Effector CD8-positive, alpha-beta T cell (primary cell): ENCODE measurements at regions not wholly inside any gene's neighbourhood (a gene's known extent, or its start where the extent isn't known, plus 50 kb on each side); places are given as distances from the start of the nearest gene placed in this dataset.

Source experiments
- DNase-seq: peaks from one replicate; lab custom pipeline; 2025; lab: John Stamatoyannopoulos, UW

DNA sequence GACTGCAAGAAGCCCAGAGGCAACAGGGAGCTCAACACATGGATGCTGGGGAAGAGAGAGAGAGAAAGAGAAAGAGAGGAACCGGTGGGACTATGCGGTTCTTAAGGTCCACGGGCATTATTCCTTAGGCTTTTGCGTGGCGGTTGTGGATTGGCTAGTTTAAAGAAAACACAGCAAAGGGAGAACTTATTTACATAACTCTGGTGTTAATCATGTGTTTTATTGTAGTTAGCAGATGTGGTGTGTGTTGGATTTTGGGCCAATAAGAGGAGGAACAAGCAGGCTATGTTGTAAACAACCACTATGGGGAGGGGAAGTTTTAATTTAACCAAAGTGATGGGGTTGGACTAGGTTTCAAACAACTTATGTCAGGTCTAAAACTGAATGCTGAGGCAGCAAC is 275.3 kb upstream of the KLF12 start:
- no peak for DNase-seq

- no peak for DNase-seq
Observed at GRCh38 chr13:74406420-74406819, 272.2 kb upstream of the KLF12 start.

GRCh38 chr13:74398599-74398998 is 264.4 kb upstream of the KLF12 start:
- DNase-seq, result no peak

DNA sequence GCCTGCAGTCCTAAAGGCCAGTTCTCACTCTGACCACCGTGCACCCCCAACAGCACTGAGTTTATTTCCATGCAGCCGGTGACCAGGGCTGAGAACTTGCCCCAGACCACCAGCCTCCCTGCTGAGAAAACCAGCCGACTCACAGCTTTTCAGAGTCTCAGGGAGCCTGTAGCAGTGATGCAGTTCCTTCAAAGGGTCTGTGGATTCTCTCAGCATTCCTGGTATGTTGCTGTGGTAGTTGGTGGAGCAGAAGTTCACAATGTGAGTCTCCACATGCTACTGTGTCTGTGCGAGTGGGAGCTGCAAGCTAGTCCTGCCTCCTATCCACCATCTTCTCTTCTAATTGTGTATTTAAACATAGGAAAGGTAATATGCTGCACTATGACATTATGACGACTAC is 254.9 kb upstream of the KLF12 start:
- no peak for DNase-seq

- no peak for DNase-seq
Observed at GRCh38 chr13:74388626-74389025, 254.4 kb upstream of the KLF12 start.

DNA sequence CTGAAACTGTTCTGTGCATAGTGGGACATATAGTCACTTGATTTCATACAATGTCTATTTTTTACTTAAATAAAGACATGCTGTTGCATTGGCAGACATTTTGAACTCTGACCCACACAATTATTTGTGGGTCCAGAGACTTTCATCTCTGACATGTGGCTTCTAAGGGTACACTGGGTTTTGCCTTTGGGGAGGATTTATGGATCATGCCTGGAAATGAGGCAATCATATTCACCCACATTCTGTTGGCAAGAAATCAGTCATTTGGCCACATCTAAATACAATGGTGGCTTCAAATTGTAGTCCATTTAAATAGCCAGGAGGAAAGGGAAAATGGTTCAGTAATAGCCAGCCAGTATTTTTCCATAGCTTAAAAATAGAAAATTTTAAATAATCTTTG is 238.3 kb upstream of the KLF12 start:
- no peak for DNase-seq

GRCh38 chr13:74367193-74367592 is 233.0 kb upstream of the KLF12 start:
- DNase-seq, result no peak

DNA sequence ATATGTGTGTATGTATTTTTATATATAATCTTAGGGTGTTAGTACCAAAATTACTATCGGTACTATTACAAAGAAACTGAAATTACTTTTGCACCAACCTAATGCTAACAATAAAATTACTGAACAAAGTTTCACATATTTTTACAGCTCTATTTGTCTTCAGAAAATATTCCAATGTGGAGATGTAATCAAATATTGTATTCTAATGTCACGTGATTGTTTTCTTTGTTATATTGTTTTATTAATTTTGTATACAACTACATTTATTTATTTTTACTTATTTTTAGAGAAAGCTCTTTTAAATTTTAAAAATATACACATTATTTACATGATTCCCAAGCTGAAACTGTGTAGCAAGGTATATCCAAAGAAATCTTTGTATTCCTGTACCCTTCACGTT is 227.1 kb upstream of the KLF12 start:
- DNase-seq, result no peak

GRCh38 chr13:74346960-74347359 is 212.8 kb upstream of the KLF12 start:
- DNase-seq, result no peak

- no peak for DNase-seq
Observed at GRCh38 chr13:74338341-74338740, 204.1 kb upstream of the KLF12 start.

GRCh38 chr13:74336546-74336945 is 202.3 kb upstream of the KLF12 start:
- DNase-seq, result no peak

- no peak for DNase-seq
Observed at GRCh38 chr13:74335370-74335769, 201.2 kb upstream of the KLF12 start.

DNA sequence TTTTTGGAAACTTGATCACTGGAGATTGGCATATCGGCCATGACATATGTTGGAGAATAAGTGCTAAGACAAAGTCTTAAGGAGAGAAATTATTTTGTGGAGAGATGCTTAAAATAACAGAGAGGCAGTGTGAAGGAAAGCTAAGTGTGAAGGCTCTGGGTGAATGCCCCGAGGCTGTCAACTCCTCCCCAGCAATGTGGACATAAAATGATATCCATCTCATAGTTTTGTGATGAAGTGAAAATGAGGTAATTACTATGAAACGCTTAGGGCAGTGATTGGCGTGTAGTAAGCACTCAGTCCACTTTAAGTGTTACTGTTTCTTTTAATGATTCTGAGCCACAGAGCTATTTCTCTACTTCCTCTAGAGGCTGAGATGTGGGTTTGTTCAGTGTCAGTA is 195.8 kb upstream of the KLF12 start:
- no peak for DNase-seq

DNA sequence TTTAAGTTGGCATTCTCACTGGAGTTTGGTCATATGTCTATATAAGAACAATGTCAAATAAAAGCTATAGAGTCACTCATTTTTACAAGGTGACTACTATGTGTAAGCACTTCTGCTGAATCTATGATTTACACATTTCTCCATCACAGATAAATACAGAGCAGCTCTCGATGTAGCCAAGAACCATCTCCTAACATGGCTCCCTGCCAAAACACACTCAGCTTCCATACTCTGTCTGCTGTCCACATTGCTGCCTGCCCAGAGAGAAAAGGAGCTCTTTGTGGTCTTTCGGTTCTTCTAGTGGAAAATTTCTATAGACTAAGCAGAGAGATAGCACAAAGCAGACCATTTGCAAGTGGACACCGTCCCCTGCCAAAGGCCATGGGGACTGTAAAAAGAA is 190.9 kb upstream of the KLF12 start:
- DNase-seq, result no peak

DNA sequence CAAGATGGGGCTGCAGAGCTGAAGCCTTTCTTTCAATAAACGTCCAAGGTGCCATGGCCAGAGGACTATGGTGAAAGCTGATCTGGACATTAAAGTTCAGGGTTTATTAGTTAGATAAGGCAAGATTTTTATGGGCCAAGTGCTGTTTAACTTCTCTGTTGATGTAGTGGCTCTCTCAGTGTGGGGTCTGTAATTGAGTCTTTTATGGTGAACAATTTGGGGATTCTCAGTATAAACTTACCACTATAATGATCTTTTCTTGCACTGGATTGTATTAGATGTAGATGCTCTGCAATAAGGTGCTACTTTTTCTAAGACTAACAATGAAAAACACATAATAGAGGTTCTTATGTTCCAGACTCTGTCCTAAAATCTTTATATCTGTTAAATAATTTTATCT is 190.1 kb upstream of the KLF12 start:
- no peak for DNase-seq

GRCh38 chr13:74322562-74322961 is 188.4 kb upstream of the KLF12 start:
- no peak for DNase-seq

DNA sequence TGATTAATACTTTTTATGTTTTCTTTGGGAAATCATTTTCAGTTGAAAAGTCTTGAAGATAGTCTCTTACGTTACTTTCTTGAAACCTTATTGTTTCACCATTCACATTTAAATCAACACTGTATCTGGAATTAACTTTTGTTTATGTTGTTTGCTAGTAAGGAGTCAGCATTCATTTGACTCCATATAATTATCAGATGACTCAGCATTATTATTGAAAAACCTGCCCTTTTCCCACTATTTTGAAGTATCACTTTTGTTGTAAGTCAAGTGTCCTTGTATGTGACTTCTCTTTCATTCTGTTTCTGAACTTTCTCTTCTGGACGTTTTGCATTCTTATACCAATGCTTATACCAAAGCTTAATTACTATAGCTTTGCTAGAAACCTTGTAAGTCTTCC is 186.1 kb upstream of the KLF12 start:
- DNase-seq, result no peak

- no peak for DNase-seq
Observed at GRCh38 chr13:74316547-74316946, 182.3 kb upstream of the KLF12 start.

- no peak for DNase-seq
Observed at GRCh38 chr13:74306496-74306895, 172.3 kb upstream of the KLF12 start.

DNA sequence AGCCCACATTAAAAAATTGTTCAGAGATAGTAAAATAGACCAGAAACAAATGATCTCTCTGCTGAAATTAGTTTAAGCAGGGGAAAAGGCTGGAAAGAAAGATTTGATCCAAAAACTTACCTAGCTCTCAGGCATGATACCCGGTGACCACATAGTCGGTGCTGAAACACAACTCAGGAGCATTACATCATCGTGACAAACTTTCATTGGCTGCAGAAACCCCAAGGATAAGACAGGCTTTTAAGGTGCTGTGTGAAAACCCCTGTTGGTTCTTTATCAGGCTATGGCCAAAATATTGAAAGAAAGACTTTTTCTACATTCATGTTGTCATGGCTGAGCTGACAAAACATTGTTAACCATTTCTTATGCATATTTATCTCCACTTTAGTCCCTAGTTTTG is 171.7 kb upstream of the KLF12 start:
- DNase-seq, result no peak

DNA sequence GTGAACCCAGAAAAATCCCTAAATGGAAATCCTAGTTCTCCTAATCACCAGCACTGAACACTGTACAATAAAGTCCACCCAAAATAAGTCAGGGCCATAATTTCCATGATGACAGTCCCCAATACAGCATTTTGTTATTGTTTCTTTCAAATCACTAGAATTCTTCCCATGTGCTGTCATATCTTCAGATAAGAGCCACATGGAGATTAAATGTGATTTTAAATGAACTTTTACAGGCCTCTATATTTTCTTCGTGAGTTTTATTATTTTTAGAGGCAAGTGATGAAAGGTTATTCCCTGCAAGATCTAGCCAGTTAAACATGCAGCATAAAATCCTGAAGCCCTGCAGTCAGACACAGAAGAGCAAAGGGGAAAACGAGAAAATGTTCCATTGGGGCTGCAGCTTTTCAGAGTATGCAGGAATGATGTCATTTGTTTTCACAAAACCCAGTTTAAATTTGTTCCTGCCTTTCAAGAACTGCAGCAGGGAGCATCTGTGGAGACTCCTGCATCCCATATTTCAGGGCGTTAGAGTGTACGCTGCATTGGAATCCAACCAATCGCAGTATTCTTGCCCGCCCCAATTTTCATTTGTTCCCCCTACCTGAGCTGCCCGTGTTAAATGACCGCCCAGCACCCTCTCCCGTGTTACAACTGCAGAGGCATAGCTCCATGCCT is 167.2 kb upstream of the KLF12 start:
- DNase-seq, result no peak

DNA sequence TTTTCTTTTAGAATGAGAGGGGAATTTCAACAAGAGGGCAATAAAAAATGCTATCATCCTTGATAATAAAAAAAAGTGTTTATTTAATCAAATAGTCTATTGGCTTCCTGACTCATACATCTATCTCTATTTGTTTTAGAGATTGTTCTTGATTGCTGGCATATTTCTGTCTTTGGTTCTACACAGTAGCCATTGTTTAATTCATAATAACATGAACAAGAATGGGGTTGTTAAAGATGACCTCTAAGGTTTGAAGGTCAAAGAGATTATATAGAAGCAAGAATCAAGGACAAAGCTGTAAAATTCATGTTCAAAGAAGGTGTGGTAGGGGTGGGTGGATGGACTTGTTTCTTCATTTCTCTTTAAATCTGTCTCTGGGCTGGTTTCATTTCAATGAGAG is 166.0 kb upstream of the KLF12 start:
- DNase-seq, result no peak

DNA sequence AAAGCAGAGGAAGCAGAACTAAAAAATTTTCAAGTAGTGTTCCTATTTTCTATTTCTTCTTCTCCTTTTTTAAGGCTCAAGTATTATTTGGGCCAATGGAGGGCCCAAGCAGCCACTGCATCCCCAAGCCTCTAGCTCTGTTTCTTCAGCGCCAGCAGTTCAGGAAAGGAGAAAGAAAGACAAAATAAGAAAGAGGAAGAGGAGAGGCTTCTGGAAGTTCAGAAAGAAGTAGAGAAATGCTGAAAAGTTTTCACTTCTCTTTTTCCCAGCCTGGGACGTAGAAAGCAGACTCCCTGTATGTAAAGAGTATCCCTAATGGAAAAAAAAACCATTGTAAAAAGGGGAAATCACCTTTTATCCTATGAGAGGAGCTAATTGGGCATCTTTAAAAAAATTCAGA is 165.5 kb upstream of the KLF12 start:
- no peak for DNase-seq

- DNase-seq, result no peak
Observed at GRCh38 chr13:74298923-74299322, 164.7 kb upstream of the KLF12 start.
